ENCODE measurements at regions not wholly inside any gene's neighbourhood (a gene's known extent, or its start where the extent isn't known, plus 50 kb on each side); places are given as distances from the start of the nearest gene placed in this dataset.

DNA sequence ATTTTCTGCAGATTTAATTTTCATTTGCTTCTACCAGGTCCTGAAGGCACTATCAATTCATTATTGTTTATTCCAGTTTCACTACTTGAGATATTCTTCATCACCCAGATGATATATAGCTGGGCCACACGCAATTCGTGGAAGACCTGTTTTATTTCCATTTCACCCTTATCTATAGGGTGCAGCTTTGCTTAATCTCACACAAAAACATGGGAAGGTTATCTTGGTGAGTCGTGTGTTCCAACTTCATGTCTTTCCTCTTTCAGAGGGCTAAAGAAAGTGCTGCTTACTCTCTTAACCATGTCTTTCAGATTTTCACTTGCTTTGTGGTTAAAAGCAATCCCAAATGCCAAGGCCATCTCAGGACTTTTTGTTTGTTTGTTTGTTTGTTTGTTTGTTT is 194.0 kb downstream of the SOD2 start:
- no peak for DNase-seq (ENCODE audit: low spot score)
- TF ChIP-seq, protein P1, sequence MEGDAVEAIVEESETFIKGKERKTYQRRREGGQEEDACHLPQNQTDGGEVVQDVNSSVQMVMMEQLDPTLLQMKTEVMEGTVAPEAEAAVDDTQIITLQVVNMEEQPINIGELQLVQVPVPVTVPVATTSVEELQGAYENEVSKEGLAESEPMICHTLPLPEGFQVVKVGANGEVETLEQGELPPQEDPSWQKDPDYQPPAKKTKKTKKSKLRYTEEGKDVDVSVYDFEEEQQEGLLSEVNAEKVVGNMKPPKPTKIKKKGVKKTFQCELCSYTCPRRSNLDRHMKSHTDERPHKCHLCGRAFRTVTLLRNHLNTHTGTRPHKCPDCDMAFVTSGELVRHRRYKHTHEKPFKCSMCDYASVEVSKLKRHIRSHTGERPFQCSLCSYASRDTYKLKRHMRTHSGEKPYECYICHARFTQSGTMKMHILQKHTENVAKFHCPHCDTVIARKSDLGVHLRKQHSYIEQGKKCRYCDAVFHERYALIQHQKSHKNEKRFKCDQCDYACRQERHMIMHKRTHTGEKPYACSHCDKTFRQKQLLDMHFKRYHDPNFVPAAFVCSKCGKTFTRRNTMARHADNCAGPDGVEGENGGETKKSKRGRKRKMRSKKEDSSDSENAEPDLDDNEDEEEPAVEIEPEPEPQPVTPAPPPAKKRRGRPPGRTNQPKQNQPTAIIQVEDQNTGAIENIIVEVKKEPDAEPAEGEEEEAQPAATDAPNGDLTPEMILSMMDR (conservative IDR thresholded peaks at IDR 0.05; ENCODE audit: low read length) = no peak
- TF ChIP-seq EZH2phosphoT487 (IDR thresholded peaks at IDR 0.05; ENCODE audit: borderline replicate concordance, low read depth, low read length) = no peak
- Histone ChIP-seq H3K79me2 (ENCODE audit: insufficient read depth, low read depth, low read length) (no peaks in the 10 kb centered on the region), H3K9me2 (ENCODE audit: insufficient read depth, low read length) (no peaks in the 10 kb centered on the region), H3K36me3 (ENCODE audit: insufficient read depth, low read length) (no peaks in the 10 kb centered on the region), H3K4me3 (ENCODE audit: low read depth, low read length, poor library complexity, severe bottlenecking) (no peak overlapping the region), H3K9me3 (ENCODE audit: low read length) (peaks cover 12% of the 10 kb centered on the region; the same call in 1 of the 2 replicates), H4K20me1 (ENCODE audit: insufficient read depth, low read length) (no peaks in the 10 kb centered on the region), H3K4me2 (ENCODE audit: low read length) (no peak overlapping the region), H3K27ac (ENCODE audit: low read depth, low read length, poor library complexity, severe bottlenecking) (no peak overlapping the region), H2AFZ (ENCODE audit: low read length) (no peak overlapping the region), H3K4me1 (ENCODE audit: insufficient read depth, low read length, poor library complexity, severe bottlenecking) (no peaks in the 10 kb centered on the region)
- CTCF ChIA-PET (ENCODE audit: unreplicated experiment) = no interaction called here
- POLR2A ChIA-PET = no interaction called here
- intact Hi-C loops (cut with micrococcal nuclease; ENCODE audit: unreplicated experiment) = no loop called here
- no TSS peak for BruUV-seq (replicated peaks)

DNA sequence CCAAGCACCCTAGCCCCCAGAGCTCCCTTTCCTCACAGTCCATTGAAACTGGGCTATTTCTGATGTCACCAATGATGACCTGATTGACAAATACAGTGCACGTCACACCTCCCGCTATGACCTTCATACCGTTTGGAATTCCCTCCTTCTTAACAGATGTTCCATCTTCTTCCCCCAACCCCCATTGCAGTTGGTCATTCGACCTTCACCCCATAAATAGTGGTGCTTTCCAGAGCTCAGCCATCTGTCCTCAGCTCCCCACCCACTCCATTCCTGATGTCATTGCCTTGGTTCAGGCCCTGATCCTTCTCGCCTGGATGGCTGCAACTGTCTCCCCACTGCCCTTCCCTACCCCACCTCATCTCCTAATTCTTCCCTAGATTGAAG is 198.5 kb downstream of the SOD2 start:
- Histone ChIP-seq H3K9me2 (ENCODE audit: insufficient read depth, low read length) (no peaks in the 10 kb centered on the region), H3K4me2 (ENCODE audit: low read length) (no peak overlapping the region), H4K20me1 (ENCODE audit: insufficient read depth, low read length) (no peaks in the 10 kb centered on the region), H2AFZ (ENCODE audit: low read length) (no peak overlapping the region), H3K4me1 (ENCODE audit: insufficient read depth, low read length, poor library complexity, severe bottlenecking) (no peaks in the 10 kb centered on the region), H3K9me3 (ENCODE audit: low read length) (peaks cover 12% of the 10 kb centered on the region; the same call in 1 of the 2 replicates), H3K27ac (ENCODE audit: low read depth, low read length, poor library complexity, severe bottlenecking) (no peak overlapping the region), H3K79me2 (ENCODE audit: insufficient read depth, low read depth, low read length) (no peaks in the 10 kb centered on the region), H3K4me3 (ENCODE audit: low read depth, low read length, poor library complexity, severe bottlenecking) (no peak overlapping the region), H3K36me3 (ENCODE audit: insufficient read depth, low read length) (no peaks in the 10 kb centered on the region)
- no peak for DNase-seq (ENCODE audit: low spot score)
- POLR2A ChIA-PET = interaction anchor here (1.8 to 2.5 kb wide), 2 partner anchors 10 to 101 kb away, joined by 4 to 9 read pairs; no protein-coding TSS in a partner anchor
- no TSS peak for BruUV-seq (replicated peaks)
- CTCF ChIA-PET (ENCODE audit: unreplicated experiment) = interaction anchor here (1.2 kb wide), 1 partner anchor 437 kb away, joined by 3 read pairs; no protein-coding TSS in a partner anchor
- TF ChIP-seq, protein P1 (conservative IDR thresholded peaks at IDR 0.05; ENCODE audit: low read length) = no peak
- TF ChIP-seq EZH2phosphoT487 (IDR thresholded peaks at IDR 0.05; ENCODE audit: borderline replicate concordance, low read depth, low read length) = no peak
- intact Hi-C loops (cut with micrococcal nuclease; ENCODE audit: unreplicated experiment) = no loop called here

DNA sequence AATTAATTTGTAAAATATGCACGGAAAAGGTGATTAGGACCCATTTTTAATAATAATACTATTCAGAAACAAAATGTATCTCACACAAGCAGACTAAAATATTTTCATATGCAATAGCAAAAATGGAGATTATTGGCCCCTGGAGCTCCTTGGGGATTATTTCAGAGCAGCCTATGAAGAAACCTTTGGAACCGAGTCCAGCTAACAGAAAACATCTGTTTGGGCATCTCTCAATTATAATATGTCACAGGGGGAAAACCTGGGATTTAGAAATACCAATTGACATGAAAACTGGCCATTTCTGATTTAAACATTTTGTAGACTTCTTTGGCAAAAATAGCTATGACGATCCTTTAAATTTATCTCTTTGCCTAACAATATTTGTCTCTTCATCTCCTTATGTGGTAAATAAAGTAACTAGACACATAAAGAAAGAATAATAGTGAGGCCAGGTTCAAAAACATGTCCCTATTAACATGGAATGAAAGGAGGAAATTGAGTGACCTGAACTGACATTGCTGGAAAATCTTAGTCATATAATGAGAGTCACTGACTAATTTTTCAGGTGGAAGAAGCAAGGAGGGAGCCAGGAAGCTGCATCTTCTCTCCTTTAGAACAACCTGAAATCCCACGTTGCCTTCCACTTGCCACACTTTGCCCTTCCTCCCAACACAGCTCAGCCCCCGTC is 199.0 kb downstream of the SOD2 start:
- BruUV-seq (replicated peaks) = no TSS peak
- ChIA-PET CTCF (ENCODE audit: unreplicated experiment) (interaction anchor here (1.2 kb wide), 1 partner anchor 438 kb away, joined by 3 read pairs; no protein-coding TSS in a partner anchor), POLR2A (interaction anchor here (0.7 to 2.5 kb wide), 3 partner anchors 10 to 415 kb away, joined by 3 to 9 read pairs (median 4); no protein-coding TSS in a partner anchor)
- peaks cover 12% of the 10 kb centered on the region; the same call in 1 of the 2 replicates for H3K9me3 ChIP-seq (ENCODE audit: low read length)
- no peaks in the 10 kb centered on the region for H3K79me2 ChIP-seq (ENCODE audit: insufficient read depth, low read depth, low read length)
- DNase-seq (ENCODE audit: low spot score) = no peak
- no peaks in the 10 kb centered on the region for H3K9me2 ChIP-seq (ENCODE audit: insufficient read depth, low read length)
- intact Hi-C loops (cut with micrococcal nuclease; ENCODE audit: unreplicated experiment) = no loop called here
- H4K20me1 ChIP-seq (ENCODE audit: insufficient read depth, low read length) = no peaks in the 10 kb centered on the region
- H3K4me1 ChIP-seq (ENCODE audit: insufficient read depth, low read length, poor library complexity, severe bottlenecking) = no peaks in the 10 kb centered on the region
- H3K27ac ChIP-seq (ENCODE audit: low read depth, low read length, poor library complexity, severe bottlenecking) = no peak overlapping the region
- no peak overlapping the region for H3K4me3 ChIP-seq (ENCODE audit: low read depth, low read length, poor library complexity, severe bottlenecking)
- H3K4me2 ChIP-seq (ENCODE audit: low read length) = no peak overlapping the region
- H3K36me3 ChIP-seq (ENCODE audit: insufficient read depth, low read length) = no peaks in the 10 kb centered on the region
- TF ChIP-seq, protein P1 (conservative IDR thresholded peaks at IDR 0.05; ENCODE audit: low read length) = no peak
- no peak for TF ChIP-seq EZH2phosphoT487 (IDR thresholded peaks at IDR 0.05; ENCODE audit: borderline replicate concordance, low read depth, low read length)
- H2AFZ ChIP-seq (ENCODE audit: low read length) = no peak overlapping the region

All from OCI-LY7 (cell line).